IMR-90 (cell line): ENCODE measurements at regions not wholly inside any gene's neighbourhood (a gene's known extent, or its start where the extent isn't known, plus 50 kb on each side); places are given as distances from the start of the nearest gene placed in this dataset.

ENCODE experiments used
- BHLHE40 ChIP-seq: fragments of 150-350 bp; IDR thresholded peaks from 2 replicates; pipeline ENCODE4 v1.6.1; 2016; ENCODE audit warnings: mild to moderate bottlenecking, low read depth, low read length
- CEBPB ChIP-seq: IDR thresholded peaks from 2 replicates; pipeline ENCODE4 v1.6.1; 2012; ENCODE audit warnings: low read depth, low read length, improper control_type of control experiment
- CHD1 ChIP-seq: IDR thresholded peaks from 2 replicates; pipeline ENCODE4 v1.6.1; 2012; ENCODE audit warnings: low read depth, low read length, improper control_type of control experiment
- FOS ChIP-seq: fragments of 150-350 bp; IDR thresholded peaks from 2 replicates; pipeline ENCODE4 v1.6.1; 2016; ENCODE audit warnings: low read depth, low read length
- MAFK ChIP-seq: IDR thresholded peaks from 2 replicates; pipeline ENCODE4 v1.6.1; 2012; ENCODE audit warnings: low read depth, low read length, improper control_type of control experiment
- MAZ ChIP-seq: IDR thresholded peaks from 2 replicates; pipeline ENCODE4 v1.6.1; 2012; ENCODE audit warnings: low read depth, mild to moderate bottlenecking, low read length, improper control_type of control experiment, moderate library complexity, borderline replicate concordance
- MXI1 ChIP-seq: IDR thresholded peaks from 2 replicates; pipeline ENCODE4 v1.6.1; 2012; ENCODE audit warnings: low read depth, mild to moderate bottlenecking, low read length, moderate library complexity, borderline replicate concordance
- POLR2A ChIP-seq: IDR thresholded peaks from 2 replicates; pipeline ENCODE4 v1.6.1; 2012; ENCODE audit warnings: mild to moderate bottlenecking, low read depth, low read length
- RAD21 ChIP-seq: IDR thresholded peaks from 2 replicates; pipeline ENCODE4 v1.6.1; 2012; ENCODE audit warnings: low read length, improper control_type of control experiment
- RCOR1 ChIP-seq: IDR thresholded peaks from 2 replicates; pipeline ENCODE4 v1.6.1; 2012; ENCODE audit warnings: mild to moderate bottlenecking, low read length, improper control_type of control experiment; ENCODE audit not compliant: insufficient replicate concordance
- RFX5 ChIP-seq: IDR thresholded peaks from 2 replicates; pipeline ENCODE4 v1.8.0; 2012; ENCODE audit warnings: low read depth, mild to moderate bottlenecking, low read length, moderate library complexity
- SMC3 ChIP-seq: fragments of 150-350 bp; IDR thresholded peaks from 2 replicates; pipeline ENCODE4 v1.6.1; 2016; ENCODE audit warnings: low read depth, mild to moderate bottlenecking, antibody characterized with exemption, low read length, moderate library complexity
- USF2 ChIP-seq: fragments of 150-350 bp; IDR thresholded peaks from 2 replicates; pipeline ENCODE4 v1.6.1; 2017; ENCODE audit warnings: mild to moderate bottlenecking, antibody characterized with exemption, low read length, low read depth
- TF ChIP-seq, protein P1 (sequence below): conservative IDR thresholded peaks from 2 replicates; pipeline ENCODE4 v1.5.1; 2012; ENCODE audit warnings: mild to moderate bottlenecking, low read depth, low read length, improper control_type of control experiment

DNA sequence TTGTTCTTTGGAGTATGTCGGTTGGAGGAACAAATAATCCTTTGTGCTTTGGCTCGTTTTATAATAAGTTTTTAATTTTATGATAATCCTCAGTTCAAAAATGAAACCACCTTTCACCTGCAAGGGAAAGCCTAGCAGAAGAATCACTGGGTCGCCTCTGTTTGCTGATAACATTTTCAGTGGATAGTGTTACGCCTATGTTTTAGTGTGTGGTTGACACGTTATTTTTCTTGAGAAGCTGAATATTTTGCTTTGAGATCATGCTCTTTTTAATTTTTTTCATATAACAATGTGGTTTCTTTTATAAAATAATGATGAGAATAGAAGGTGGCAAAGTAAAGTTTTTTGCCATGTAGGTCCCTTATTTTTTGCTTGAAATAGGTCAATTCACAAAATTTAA, 172.7 kb upstream of the ZEB2 start:
- TF ChIP-seq, protein P1, sequence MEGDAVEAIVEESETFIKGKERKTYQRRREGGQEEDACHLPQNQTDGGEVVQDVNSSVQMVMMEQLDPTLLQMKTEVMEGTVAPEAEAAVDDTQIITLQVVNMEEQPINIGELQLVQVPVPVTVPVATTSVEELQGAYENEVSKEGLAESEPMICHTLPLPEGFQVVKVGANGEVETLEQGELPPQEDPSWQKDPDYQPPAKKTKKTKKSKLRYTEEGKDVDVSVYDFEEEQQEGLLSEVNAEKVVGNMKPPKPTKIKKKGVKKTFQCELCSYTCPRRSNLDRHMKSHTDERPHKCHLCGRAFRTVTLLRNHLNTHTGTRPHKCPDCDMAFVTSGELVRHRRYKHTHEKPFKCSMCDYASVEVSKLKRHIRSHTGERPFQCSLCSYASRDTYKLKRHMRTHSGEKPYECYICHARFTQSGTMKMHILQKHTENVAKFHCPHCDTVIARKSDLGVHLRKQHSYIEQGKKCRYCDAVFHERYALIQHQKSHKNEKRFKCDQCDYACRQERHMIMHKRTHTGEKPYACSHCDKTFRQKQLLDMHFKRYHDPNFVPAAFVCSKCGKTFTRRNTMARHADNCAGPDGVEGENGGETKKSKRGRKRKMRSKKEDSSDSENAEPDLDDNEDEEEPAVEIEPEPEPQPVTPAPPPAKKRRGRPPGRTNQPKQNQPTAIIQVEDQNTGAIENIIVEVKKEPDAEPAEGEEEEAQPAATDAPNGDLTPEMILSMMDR = no peak
- TF ChIP-seq BHLHE40 = no peak
- no peak for TF ChIP-seq POLR2A
- no peak for TF ChIP-seq FOS
- TF ChIP-seq SMC3 = no peak
- no peak for TF ChIP-seq RAD21
- no peak for TF ChIP-seq RCOR1
- TF ChIP-seq CHD1 = no peak
- no peak for TF ChIP-seq USF2
- no peak for TF ChIP-seq MXI1
- no peak for TF ChIP-seq CEBPB
- TF ChIP-seq MAZ = no peak
- TF ChIP-seq RFX5 = no peak
- TF ChIP-seq MAFK = no peak
